ENCODE measurements at regions not wholly inside any gene's neighbourhood (a gene's known extent, or its start where the extent isn't known, plus 50 kb on each side); places are given as distances from the start of the nearest gene placed in this dataset.

- H3K27me3 Mint-ChIP-seq (ENCODE audit: insufficient read depth, unreplicated experiment), result no peaks in the 10 kb centered on the region
- no peaks in the 10 kb centered on the region for H3K36me3 Mint-ChIP-seq (ENCODE audit: insufficient read depth, unreplicated experiment)
Measured at GRCh38 chr17:13418891-13419290, 182.8 kb downstream of the HS3ST3A1 start.

DNA sequence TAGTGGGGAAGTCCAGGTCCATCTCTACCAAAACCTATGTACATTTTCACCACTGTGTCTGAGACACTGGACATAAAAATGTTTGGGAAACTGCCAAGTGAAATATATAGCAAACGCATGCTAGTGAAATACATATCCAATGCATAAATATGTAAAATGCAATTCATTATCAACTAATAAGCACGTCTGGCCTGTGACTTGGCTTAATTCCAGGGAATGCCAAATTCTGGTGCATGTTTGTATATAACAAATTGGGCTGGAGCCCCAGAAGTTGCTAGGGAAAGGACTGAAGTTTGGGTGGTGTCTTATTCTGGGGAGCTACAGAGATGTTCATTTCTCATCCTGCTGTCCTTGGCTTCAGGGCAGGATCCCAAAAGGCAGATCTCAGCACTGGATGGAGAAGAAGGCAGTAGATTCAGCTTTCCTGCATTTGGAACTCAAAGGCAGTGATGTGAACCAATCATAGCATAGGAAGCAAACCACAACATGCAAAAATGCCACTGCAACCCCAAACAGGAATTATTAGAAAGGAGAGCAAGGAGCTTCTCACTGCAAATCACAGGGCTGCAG, 184.3 kb downstream of the HS3ST3A1 start:
- Histone ChIP-seq H3K9me3 (no peaks in the 10 kb centered on the region), H3K36me3 (ENCODE audit: control insufficient read depth, insufficient read depth, low read length) (no peaks in the 10 kb centered on the region), H3K4me3 (ENCODE audit: low read depth, low read length) (no peak overlapping the region), H3K27me3 (replicated peaks; ENCODE audit: control insufficient read depth, insufficient read depth, low read length) (no peaks in the 10 kb centered on the region), H3K4me1 (peaks cover 29% of the 10 kb centered on the region)
- H3K27me3 Mint-ChIP-seq (ENCODE audit: insufficient read depth, unreplicated experiment), result no peaks in the 10 kb centered on the region
- intact Hi-C loops (cut with micrococcal nuclease; ENCODE audit: unreplicated experiment), result no loop called here
- H3K36me3 Mint-ChIP-seq (ENCODE audit: insufficient read depth, unreplicated experiment), result no peaks in the 10 kb centered on the region
- no peak overlapping the region for H3K4me3 Mint-ChIP-seq (ENCODE audit: unreplicated experiment)
- ChIA-PET POLR2A (no interaction called here), CTCF (no interaction called here)
- H3K27ac Mint-ChIP-seq (ENCODE audit: unreplicated experiment), result no peak overlapping the region
- peaks cover 6% of the 10 kb centered on the region for H3K9me3 Mint-ChIP-seq (ENCODE audit: unreplicated experiment)
- TF ChIP-seq CTCF (IDR thresholded peaks at IDR 0.05; ENCODE audit: insufficient read depth in 1 of 2, low read depth in 1 of 2, low read length in 1 of 2, severe bottlenecking in 1 of 2, unreplicated experiment in 1 of 2), result no peak
- H3K4me1 Mint-ChIP-seq (ENCODE audit: low read depth, unreplicated experiment), result peaks cover 28% of the 10 kb centered on the region
- BruUV-seq (replicated peaks), result no TSS peak
- no peak for DNase-seq

More at GRCh38 chr17:13418891-13419290, 182.8 kb downstream of the HS3ST3A1 start:
- DNase-seq, result no peak
- no peak overlapping the region for H3K4me3 Mint-ChIP-seq (ENCODE audit: unreplicated experiment)
- TF ChIP-seq CTCF (IDR thresholded peaks at IDR 0.05; ENCODE audit: insufficient read depth in 1 of 2, low read depth in 1 of 2, low read length in 1 of 2, severe bottlenecking in 1 of 2, unreplicated experiment in 1 of 2), result no peak
- peaks cover 28% of the 10 kb centered on the region for H3K4me1 Mint-ChIP-seq (ENCODE audit: low read depth, unreplicated experiment)
- peaks cover 6% of the 10 kb centered on the region for H3K9me3 Mint-ChIP-seq (ENCODE audit: unreplicated experiment)
- H3K36me3 ChIP-seq (ENCODE audit: control insufficient read depth, insufficient read depth, low read length), result no peaks in the 10 kb centered on the region
- POLR2A ChIA-PET, result no interaction called here
- CTCF ChIA-PET, result no interaction called here
- BruUV-seq (replicated peaks), result no TSS peak
- H3K9me3 ChIP-seq, result no peaks in the 10 kb centered on the region
- peaks cover 39% of the 10 kb centered on the region for H3K4me1 ChIP-seq
- H3K27ac Mint-ChIP-seq (ENCODE audit: unreplicated experiment), result peak overlapping the region; percentile 58
- intact Hi-C loops (cut with micrococcal nuclease; ENCODE audit: unreplicated experiment), result no loop called here
- H3K4me3 ChIP-seq (ENCODE audit: low read depth, low read length), result no peak overlapping the region
- no peaks in the 10 kb centered on the region for H3K27me3 ChIP-seq (replicated peaks; ENCODE audit: control insufficient read depth, insufficient read depth, low read length)

DNA sequence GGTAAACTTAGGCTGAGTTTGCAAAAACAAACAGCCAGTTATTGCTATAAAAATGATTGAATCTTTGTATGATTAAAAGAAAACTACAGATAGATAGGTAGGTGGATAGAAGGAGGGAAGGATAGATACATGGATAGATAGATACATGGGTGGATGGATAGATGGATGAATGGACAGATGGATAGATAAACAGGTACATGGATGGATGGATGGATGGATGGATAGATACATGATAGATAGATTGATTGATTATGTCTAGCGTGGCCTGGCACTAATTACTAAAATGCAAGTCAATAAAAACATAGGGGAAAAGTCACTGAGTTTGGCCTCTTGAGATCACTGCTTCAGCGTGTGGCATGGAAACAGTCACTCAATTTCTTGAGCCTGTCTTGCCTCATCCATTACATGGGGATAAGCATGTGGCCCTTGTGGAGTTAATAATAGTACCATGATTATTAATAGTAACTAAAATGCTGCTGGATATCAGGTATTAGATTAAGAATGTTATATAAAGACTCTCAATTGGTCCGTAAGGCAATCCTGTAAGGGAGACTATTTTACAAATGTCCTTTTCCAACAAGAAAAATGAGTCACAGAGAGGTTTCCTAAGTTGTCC, 184.9 kb downstream of the HS3ST3A1 start:
- Histone ChIP-seq H3K4me1 (peaks cover 29% of the 10 kb centered on the region), H3K9me3 (no peaks in the 10 kb centered on the region), H3K36me3 (ENCODE audit: control insufficient read depth, insufficient read depth, low read length) (no peaks in the 10 kb centered on the region), H3K27me3 (replicated peaks; ENCODE audit: control insufficient read depth, insufficient read depth, low read length) (no peaks in the 10 kb centered on the region), H3K4me3 (ENCODE audit: low read depth, low read length) (no peak overlapping the region)
- POLR2A ChIA-PET, result no interaction called here
- intact Hi-C loops (cut with micrococcal nuclease; ENCODE audit: unreplicated experiment), result no loop called here
- DNase-seq, result no peak
- BruUV-seq (replicated peaks), result no TSS peak
- no peak overlapping the region for H3K4me3 Mint-ChIP-seq (ENCODE audit: unreplicated experiment)
- no peak for TF ChIP-seq CTCF (IDR thresholded peaks at IDR 0.05; ENCODE audit: insufficient read depth in 1 of 2, low read depth in 1 of 2, low read length in 1 of 2, severe bottlenecking in 1 of 2, unreplicated experiment in 1 of 2)
- H3K36me3 Mint-ChIP-seq (ENCODE audit: insufficient read depth, unreplicated experiment), result no peaks in the 10 kb centered on the region
- peaks cover 6% of the 10 kb centered on the region for H3K9me3 Mint-ChIP-seq (ENCODE audit: unreplicated experiment)
- CTCF ChIA-PET, result no interaction called here
- no peaks in the 10 kb centered on the region for H3K27me3 Mint-ChIP-seq (ENCODE audit: insufficient read depth, unreplicated experiment)
- H3K4me1 Mint-ChIP-seq (ENCODE audit: low read depth, unreplicated experiment), result peaks cover 27% of the 10 kb centered on the region
- no peak overlapping the region for H3K27ac Mint-ChIP-seq (ENCODE audit: unreplicated experiment)
